GM18951 (cell line): ENCODE measurements at regions not wholly inside any gene's neighbourhood (a gene's known extent, or its start where the extent isn't known, plus 50 kb on each side); places are given as distances from the start of the nearest gene placed in this dataset.
"Not testable (repeated sequence)": the region's sequence is repeated elsewhere in the genome, so short reads cannot be mapped to it uniquely, and the experiment has no call there.

Experiments
- POLR2A ChIP-seq: IDR thresholded peaks from 4 replicates; pipeline ENCODE4 v1.6.1; 2011; ENCODE audit warnings: mild to moderate bottlenecking; ENCODE audit not compliant: insufficient read length, insufficient read depth; ENCODE audit errors: extremely low read depth
- in situ Hi-C: fragments of 300-500 bp; cut with MboI; formaldehyde crosslinking; loops from one replicate; pipeline ENCODE4 v1.12.0; 2022; ENCODE audit warnings: low sequenced_read_pairs, mixed read lengths, inconsistent platforms; ENCODE audit not compliant: unreplicated experiment

DNA sequence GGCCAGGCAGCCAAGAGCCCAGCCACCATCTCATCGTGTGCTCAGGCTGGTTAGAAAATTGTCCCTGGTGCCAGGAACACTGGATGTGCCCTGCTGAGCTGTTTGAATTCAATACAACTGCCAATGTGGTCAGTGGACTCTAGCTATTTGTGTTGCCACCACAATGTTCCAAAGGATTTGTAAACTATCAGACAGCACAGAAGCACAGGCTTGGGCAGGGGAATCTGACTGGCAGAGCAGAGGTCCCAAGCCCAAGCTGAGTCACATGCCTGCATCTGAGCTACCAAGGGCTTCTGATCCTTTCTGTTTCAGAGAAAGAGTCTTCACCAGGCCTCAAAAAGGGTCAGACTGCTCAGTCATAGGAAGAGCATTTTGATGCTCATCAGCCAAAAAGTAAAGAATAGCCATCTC is 232.1 kb upstream of the SEMA3C start:
- in situ Hi-C loops = no loop called here
- no peak for TF ChIP-seq POLR2A

DNA sequence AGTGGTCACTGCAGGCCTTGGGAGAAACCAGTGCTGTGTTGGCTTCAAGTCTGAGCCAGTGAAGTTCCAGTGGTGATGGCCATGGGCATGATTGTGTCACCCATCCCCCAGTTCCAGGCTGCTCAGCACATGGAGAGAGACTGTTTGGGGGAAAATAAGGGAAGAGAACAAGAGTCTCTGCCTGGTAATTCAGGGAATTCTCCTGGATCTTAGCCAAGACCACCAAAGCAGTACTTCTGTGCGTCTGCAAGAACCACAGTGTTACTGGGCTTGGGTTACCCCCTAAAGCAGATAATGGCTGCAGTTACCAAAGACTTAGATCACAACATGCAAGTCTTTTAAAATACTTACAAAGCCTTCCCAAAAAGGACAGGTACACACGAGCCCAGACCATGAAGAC is 225.0 kb upstream of the SEMA3C start:
- in situ Hi-C loops = no loop called here

DNA sequence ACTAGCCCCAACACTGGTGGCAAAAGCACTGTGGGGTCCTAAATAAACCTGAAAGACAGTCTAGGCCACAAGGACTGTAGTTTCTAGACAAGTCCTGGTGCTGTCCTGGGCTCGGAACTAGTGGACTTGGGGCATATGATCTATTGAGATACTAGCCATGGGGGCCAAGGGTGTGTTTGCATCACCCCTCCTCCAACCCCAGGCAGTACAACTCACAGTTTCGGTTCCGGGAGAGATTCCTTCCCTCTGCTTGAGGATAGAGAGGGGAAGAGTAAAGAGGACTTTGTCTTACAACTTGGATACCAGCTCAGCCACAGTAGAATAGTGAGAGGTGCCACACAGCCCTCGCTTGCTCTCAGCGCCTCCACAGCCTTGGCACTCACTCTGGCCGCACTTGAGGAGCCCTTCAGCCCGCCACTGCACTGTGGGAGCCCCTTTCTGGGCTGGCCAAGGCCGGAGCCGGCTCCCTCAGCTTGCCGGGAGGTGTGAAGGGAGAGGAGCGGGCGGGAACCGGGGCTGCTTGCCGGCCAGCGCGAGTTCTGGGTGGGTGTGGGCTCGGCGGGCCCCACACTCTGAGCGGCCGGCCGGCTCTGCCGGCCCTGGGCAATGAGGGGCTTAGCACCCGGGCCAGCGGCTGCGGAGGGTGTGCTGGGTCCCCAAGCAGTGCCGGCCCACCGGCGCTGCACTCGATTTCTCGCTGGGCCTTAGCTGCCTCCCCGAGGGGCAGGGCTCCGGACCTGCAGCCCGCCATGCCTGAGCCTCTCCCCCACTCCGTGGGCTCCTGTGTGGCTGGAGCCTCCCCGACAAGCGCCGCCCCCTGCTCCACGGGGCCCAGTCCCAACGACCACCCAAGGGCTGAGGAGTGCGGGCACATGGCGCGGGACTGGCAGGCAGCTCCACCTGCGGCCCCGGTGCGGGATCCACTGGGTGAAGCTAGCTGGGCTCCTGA is 222.7 kb upstream of the SEMA3C start:
- in situ Hi-C loops = not testable (repeated sequence)

More for the DNA sequence above, 225.0 kb upstream of the SEMA3C start:
- no peak for TF ChIP-seq POLR2A

DNA sequence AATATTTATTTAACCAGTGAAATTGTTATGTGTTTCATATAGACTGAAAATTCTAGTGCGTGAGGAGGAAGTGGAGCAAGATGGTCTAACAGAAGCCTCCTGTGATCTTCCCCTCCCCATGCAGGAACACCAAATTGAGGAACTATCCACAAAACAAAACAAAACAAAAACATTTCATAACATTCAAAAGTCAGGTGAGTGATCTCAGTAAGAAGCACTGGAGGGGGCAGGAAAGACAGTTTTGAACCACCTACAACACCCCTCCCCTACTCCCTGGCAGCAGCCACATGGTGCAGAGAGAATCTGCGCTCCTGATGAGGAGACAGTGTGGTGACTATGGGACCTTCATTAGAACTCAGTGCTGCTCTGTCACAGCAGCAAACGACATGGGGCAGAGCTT is 221.9 kb upstream of the SEMA3C start:
- no peak for TF ChIP-seq POLR2A
- in situ Hi-C loops = no loop called here

DNA sequence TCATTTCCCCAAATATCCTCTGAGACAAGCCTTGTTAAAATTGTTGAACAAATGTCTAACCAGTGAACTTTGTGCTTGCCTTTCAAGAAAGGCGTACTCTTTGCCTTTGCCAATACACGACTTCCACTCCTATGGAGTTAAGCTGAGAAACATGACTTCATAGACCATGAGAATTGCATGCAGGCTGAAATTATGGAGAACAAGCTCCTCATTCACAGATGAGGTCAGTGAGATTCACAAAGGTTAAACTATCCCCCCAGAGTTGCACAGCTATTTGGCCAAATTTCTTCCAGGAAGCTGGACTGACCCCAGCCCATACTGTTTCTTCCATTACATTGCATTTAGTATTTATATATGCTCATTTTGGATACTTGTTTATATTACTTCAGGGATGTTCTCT is 221.4 kb upstream of the SEMA3C start:
- in situ Hi-C loops = no loop called here
- no peak for TF ChIP-seq POLR2A

DNA sequence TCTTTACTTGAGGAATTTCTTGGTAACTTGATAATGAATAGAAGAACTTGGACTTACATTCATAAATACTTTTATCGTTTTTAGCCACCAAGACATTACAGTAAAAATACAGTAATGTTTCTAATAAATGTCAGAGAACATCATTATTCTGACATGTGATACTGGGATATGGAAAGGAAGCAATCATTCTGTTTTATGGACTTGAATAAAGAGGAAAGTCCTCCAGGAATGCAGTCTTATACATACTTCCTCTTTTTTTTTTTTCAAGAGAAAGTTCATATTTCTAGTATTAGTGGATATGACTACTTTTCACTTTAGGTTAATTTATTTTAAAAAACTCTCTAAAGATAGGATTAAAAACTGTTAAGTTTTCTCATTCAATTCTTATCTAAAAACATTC is 220.0 kb upstream of the SEMA3C start:
- TF ChIP-seq POLR2A = no peak
- in situ Hi-C loops = no loop called here

DNA sequence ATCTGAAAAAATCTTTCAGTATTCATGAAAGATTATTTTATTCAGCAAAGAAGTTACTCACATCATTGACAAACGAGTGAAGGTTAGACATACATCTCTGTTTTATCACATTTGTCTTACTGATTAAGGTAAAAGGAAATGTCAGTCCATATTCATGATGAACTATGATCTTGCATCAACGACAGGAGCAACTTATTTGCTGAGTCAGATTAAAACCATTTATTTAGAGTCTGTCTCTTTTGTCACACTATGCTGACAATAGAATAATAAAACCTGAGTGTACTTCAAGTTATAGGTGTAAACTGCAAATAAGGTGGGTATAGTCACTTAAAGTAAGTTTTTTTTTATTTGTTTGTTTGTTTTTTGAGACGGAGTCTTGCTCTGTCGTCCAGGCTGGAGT is 216.5 kb upstream of the SEMA3C start:
- no peak for TF ChIP-seq POLR2A
- in situ Hi-C loops = no loop called here

DNA sequence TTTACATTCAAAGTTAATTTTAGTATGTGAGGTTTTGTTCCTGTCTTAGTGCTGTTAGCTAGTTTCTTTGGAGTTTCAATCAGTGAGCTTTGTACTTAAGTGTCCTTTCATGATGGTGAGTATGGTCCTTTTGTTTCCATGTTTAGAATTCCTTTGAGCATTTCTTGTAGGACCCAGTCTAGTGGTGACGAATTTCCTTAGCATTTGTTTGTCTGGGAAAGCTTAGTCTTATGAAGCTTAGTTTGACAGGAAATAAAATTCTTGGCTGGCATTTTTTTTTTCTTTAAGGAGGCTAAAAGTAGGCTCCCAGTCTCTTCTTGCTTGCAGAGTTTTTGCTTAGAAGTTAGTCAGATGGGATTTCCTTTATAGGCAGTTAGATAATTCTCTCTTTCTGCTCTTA is 209.2 kb upstream of the SEMA3C start:
- TF ChIP-seq POLR2A = no peak
- in situ Hi-C loops = no loop called here

DNA sequence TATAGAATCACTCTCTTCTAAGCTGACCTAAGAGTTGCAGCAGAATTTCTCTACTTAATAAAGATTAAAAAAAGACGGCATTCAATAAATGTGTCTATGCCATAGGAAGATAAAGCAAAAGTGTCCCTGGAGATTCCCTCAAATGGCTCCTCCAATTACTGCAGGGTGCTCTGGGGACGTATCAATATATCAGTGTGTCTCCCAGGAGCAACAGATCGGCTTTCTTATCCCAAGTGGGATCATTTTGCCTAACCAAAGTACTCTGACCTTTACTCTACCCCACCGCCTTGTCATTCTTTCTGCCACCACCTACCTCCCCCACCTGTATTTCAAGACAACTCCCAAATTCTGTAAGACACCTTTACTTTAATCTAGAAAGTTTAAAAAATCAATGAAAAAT is 202.0 kb upstream of the SEMA3C start:
- no peak for TF ChIP-seq POLR2A
- in situ Hi-C loops = no loop called here

DNA sequence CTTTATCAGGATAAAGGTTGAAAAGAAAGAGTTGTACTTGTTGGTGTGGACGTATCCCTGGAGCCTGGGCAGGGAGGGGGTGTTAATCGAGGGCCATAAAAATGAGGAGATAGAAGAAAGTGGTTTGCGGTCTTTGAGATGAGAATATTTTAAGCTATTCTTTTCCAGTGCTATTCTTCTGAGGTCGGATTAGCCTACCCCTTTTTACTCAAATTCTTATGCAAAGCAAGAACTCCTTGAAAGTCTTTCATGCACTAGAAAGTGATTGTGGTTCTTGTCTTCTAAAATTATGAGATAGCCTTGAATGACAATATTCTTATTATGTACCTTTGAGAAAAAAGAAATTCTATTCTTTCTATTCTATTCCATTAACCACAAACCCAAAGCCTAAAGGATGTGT is 201.3 kb upstream of the SEMA3C start:
- in situ Hi-C loops = no loop called here
- no peak for TF ChIP-seq POLR2A

DNA sequence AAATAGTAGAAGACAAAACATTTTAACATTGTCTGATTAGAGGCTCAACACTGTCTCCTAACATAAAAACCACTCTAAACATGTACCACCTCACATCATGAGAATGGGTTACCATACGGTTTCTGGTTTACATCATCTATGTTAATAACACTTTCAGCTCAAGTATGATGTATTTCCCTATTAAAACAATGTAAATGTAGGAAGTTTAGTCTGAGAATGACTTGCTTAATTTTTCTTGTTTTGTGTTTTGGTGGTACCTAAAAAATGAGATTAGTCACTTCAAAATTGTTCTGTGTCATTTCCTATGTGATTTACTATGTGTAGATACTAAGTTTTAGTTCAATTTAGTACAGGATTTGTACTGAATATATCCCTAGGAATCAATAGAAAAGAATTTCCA is 195.8 kb upstream of the SEMA3C start:
- in situ Hi-C loops = no loop called here
- no peak for TF ChIP-seq POLR2A

DNA sequence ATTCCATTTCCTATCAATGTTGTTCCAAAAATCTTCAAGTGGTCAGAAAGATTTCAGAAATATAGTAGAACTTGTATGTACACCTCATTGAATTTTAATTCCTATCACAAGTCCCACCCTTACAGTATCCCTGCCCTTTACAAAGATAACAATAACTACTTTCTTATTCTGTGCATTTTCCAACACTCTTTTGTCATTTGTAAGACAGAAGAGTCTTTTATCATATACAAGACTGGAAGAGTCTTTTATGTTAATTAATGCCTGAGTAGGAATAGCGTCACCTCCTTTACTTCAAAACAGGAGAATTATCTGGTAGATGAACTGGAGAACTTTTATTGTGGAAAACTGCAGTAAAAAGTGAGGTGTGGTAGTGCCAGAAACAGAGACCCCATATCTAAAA is 193.9 kb upstream of the SEMA3C start:
- TF ChIP-seq POLR2A = no peak
- in situ Hi-C loops = no loop called here

DNA sequence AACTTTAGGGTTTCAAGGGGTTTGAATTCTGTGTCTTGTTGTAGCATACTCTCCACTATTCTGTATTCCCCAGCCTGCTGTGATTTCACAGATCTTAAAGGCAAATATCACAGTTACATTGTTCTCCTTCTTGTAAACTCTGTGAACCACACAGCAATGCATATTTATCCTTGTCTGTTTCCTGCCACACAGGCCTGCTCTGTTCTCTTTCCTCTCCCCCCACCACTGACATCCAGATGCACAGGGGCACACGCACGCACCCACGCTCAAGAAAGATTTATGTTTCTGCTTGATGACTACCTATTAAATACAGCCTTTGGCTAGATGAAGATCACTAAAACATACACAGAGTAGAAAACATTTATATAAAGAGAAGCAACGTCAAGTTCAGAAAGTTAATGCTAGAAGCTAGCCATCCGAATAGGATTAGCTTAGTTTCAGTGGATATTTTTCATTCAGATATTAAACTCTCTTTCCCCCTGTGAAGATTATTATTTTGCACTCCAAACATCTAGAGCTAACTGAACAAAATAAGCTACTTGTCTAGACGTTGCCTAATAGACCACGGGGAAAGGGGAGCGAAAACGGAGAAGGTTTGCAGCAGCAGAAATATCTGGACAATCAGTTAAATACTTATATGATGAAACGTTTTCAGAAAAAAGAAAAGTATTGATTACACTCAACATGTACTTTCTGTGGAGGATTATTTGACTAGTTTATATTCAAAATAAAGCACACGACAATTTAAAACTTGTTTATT is 193.1 kb upstream of the SEMA3C start:
- in situ Hi-C loops = no loop called here
- no peak for TF ChIP-seq POLR2A

DNA sequence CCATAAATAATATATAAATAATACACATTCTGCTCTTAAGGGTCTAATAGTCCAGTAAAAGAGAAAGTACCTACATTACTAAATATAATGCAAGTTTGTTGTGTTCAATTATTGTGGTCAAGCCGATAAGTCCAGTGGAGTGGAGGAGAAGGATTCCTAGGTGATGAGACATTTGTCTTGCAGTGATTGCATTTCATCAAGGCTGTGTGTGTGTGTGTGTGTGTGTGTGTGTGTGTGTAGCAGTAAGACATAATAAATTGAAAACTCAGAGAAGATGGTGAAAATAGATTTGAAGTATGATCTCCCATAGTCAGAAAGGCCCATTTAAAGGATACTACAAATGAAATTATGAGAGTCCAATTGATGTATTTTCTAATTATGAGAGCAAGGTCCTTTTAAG is 192.5 kb upstream of the SEMA3C start:
- no peak for TF ChIP-seq POLR2A
- in situ Hi-C loops = no loop called here
